ENCODE measurements at regions not wholly inside any gene's neighbourhood (a gene's known extent, or its start where the extent isn't known, plus 50 kb on each side); places are given as distances from the start of the nearest gene placed in this dataset.

DNA sequence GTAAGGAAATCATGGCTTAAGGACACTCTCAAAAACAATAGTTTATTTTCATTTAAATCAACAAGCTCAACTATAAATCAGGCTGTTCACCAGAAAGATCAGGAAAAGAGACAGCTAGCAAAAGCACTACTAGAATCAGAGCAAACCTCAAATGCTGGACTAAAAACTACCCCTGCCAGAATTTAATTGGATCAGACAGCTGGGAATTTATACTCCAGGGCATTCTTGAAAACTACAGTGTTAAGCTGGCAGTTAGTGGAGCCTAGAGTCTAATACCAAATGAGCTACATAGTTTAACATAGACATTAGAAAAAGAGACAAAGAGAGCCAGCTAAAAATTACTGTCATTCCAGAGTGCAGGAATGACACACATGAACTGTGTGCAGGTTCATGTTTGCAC lies 1016.4 kb upstream of the CRIM1 start:
- no peaks in the 10 kb centered on the region for H3K4me1 ChIP-seq (ENCODE audit: control insufficient read depth in 4 of 4, insufficient read depth in 4 of 4, low read length in 3 of 4)
- no peaks in the 10 kb centered on the region for H3K36me3 ChIP-seq (ENCODE audit: control insufficient read depth in 4 of 4, insufficient read depth in 3 of 4, low read depth in 1 of 4, low read length in 3 of 4)
- H3K27me3 ChIP-seq (ENCODE audit: control insufficient read depth in 4 of 4, insufficient read depth in 4 of 4, low read length in 3 of 4) = no peaks in the 10 kb centered on the region
- no peak for DNase-seq (ENCODE audit: low spot score)
- no peak overlapping the region for H3K9ac ChIP-seq (ENCODE audit: low read depth in 1 of 2, low read length in 2 of 2)
- H3K4me3 ChIP-seq (ENCODE audit: low read depth in 1 of 3, low read length in 3 of 3) = no peak overlapping the region
- H3K27ac ChIP-seq (ENCODE audit: low read depth in 1 of 2, low read length in 2 of 2) = no peak overlapping the region
- peaks cover 0 to 6% (median 3%) of the 10 kb centered on the region in 4 donors for H3K9me3 ChIP-seq (ENCODE audit: control insufficient read depth in 4 of 4, low read length in 3 of 4)
- TF ChIP-seq RAD21 (IDR thresholded peaks at IDR 0.05) (no peak), YY1 (IDR thresholded peaks at IDR 0.05) (no peak), FOXA1 (IDR thresholded peaks at IDR 0.05) (no peak), SP1 (IDR thresholded peaks at IDR 0.05) (no peak), GABPA (IDR thresholded peaks at IDR 0.05 in 1 of 2, conservative IDR thresholded peaks at IDR 0.05 in 1 of 2) (no peak), TAF1 (conservative IDR thresholded peaks at IDR 0.05) (no peak), RXRA (IDR thresholded peaks at IDR 0.05) (no peak), JUND (IDR thresholded peaks at IDR 0.05) (no peak), HNF4G (IDR thresholded peaks at IDR 0.05) (no peak), NR2F2 (IDR thresholded peaks at IDR 0.05) (no peak), HNF4A (conservative IDR thresholded peaks at IDR 0.05) (no peak)
- TF ChIP-seq, protein P1, sequence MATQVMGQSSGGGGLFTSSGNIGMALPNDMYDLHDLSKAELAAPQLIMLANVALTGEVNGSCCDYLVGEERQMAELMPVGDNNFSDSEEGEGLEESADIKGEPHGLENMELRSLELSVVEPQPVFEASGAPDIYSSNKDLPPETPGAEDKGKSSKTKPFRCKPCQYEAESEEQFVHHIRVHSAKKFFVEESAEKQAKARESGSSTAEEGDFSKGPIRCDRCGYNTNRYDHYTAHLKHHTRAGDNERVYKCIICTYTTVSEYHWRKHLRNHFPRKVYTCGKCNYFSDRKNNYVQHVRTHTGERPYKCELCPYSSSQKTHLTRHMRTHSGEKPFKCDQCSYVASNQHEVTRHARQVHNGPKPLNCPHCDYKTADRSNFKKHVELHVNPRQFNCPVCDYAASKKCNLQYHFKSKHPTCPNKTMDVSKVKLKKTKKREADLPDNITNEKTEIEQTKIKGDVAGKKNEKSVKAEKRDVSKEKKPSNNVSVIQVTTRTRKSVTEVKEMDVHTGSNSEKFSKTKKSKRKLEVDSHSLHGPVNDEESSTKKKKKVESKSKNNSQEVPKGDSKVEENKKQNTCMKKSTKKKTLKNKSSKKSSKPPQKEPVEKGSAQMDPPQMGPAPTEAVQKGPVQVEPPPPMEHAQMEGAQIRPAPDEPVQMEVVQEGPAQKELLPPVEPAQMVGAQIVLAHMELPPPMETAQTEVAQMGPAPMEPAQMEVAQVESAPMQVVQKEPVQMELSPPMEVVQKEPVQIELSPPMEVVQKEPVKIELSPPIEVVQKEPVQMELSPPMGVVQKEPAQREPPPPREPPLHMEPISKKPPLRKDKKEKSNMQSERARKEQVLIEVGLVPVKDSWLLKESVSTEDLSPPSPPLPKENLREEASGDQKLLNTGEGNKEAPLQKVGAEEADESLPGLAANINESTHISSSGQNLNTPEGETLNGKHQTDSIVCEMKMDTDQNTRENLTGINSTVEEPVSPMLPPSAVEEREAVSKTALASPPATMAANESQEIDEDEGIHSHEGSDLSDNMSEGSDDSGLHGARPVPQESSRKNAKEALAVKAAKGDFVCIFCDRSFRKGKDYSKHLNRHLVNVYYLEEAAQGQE (IDR thresholded peaks at IDR 0.05) = no peak
- TF ChIP-seq, protein P2, sequence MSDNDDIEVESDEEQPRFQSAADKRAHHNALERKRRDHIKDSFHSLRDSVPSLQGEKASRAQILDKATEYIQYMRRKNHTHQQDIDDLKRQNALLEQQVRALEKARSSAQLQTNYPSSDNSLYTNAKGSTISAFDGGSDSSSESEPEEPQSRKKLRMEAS (IDR thresholded peaks at IDR 0.05) = no peak
- TF ChIP-seq, protein P3, sequence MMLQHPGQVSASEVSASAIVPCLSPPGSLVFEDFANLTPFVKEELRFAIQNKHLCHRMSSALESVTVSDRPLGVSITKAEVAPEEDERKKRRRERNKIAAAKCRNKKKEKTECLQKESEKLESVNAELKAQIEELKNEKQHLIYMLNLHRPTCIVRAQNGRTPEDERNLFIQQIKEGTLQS (IDR thresholded peaks at IDR 0.05) = no peak
- TF ChIP-seq, protein P4, sequence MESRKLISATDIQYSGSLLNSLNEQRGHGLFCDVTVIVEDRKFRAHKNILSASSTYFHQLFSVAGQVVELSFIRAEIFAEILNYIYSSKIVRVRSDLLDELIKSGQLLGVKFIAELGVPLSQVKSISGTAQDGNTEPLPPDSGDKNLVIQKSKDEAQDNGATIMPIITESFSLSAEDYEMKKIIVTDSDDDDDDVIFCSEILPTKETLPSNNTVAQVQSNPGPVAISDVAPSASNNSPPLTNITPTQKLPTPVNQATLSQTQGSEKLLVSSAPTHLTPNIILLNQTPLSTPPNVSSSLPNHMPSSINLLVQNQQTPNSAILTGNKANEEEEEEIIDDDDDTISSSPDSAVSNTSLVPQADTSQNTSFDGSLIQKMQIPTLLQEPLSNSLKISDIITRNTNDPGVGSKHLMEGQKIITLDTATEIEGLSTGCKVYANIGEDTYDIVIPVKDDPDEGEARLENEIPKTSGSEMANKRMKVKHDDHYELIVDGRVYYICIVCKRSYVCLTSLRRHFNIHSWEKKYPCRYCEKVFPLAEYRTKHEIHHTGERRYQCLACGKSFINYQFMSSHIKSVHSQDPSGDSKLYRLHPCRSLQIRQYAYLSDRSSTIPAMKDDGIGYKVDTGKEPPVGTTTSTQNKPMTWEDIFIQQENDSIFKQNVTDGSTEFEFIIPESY (IDR thresholded peaks at IDR 0.05) = no peak
- TF ChIP-seq, protein P5, sequence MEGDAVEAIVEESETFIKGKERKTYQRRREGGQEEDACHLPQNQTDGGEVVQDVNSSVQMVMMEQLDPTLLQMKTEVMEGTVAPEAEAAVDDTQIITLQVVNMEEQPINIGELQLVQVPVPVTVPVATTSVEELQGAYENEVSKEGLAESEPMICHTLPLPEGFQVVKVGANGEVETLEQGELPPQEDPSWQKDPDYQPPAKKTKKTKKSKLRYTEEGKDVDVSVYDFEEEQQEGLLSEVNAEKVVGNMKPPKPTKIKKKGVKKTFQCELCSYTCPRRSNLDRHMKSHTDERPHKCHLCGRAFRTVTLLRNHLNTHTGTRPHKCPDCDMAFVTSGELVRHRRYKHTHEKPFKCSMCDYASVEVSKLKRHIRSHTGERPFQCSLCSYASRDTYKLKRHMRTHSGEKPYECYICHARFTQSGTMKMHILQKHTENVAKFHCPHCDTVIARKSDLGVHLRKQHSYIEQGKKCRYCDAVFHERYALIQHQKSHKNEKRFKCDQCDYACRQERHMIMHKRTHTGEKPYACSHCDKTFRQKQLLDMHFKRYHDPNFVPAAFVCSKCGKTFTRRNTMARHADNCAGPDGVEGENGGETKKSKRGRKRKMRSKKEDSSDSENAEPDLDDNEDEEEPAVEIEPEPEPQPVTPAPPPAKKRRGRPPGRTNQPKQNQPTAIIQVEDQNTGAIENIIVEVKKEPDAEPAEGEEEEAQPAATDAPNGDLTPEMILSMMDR (IDR thresholded peaks at IDR 0.05; ENCODE audit: low read depth, low read length, missing input control) = no peak

DNA sequence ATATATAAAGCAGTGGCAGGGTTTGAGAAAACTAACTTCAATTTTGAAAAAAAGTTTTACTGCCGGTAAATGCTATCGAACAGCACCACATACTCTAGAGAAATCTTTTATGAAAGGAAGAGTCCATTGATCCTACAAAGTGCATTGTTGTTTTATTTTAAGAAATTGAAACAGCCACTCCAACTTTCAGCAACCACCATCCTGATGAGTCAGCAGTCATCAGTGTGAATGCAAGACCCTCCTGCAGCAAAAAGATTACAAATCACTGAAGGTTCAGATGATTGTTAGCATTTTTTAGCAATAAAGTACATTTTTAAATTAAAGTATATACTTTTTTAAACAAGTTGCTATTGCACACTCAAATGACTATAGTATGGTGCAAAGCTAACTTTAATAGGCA lies 1017.7 kb upstream of the CRIM1 start:
- Histone ChIP-seq H3K4me3 (ENCODE audit: low read depth in 1 of 3, low read length in 3 of 3) (no peak overlapping the region), H3K36me3 (ENCODE audit: control insufficient read depth in 4 of 4, insufficient read depth in 3 of 4, low read depth in 1 of 4, low read length in 3 of 4) (no peaks in the 10 kb centered on the region), H3K9ac (ENCODE audit: low read depth in 1 of 2, low read length in 2 of 2) (no peak overlapping the region), H3K27me3 (ENCODE audit: control insufficient read depth in 4 of 4, insufficient read depth in 4 of 4, low read length in 3 of 4) (no peaks in the 10 kb centered on the region), H3K9me3 (ENCODE audit: control insufficient read depth in 4 of 4, low read length in 3 of 4) (peaks cover 0 to 6% (median 2%) of the 10 kb centered on the region in 4 donors), H3K4me1 (ENCODE audit: control insufficient read depth in 4 of 4, insufficient read depth in 4 of 4, low read length in 3 of 4) (no peaks in the 10 kb centered on the region), H3K27ac (ENCODE audit: low read depth in 1 of 2, low read length in 2 of 2) (no peak overlapping the region)
- no peak for DNase-seq (ENCODE audit: low spot score)
- WGBS = 91% methylated on average over 2 of the region's 2 CpGs
- no peak for TF ChIP-seq SP1 (IDR thresholded peaks at IDR 0.05)
- TF ChIP-seq, protein P2 (IDR thresholded peaks at IDR 0.05) = no peak
- TF ChIP-seq JUND (IDR thresholded peaks at IDR 0.05) = no peak
- TF ChIP-seq HNF4A (conservative IDR thresholded peaks at IDR 0.05) = no peak
- TF ChIP-seq NR2F2 (IDR thresholded peaks at IDR 0.05) = no peak
- no peak for TF ChIP-seq RXRA (IDR thresholded peaks at IDR 0.05)
- TF ChIP-seq, protein P5 (IDR thresholded peaks at IDR 0.05; ENCODE audit: low read depth, low read length, missing input control) = no peak
- TF ChIP-seq FOXA1 (IDR thresholded peaks at IDR 0.05) = no peak
- TF ChIP-seq, protein P1 (IDR thresholded peaks at IDR 0.05) = no peak
- no peak for TF ChIP-seq TAF1 (conservative IDR thresholded peaks at IDR 0.05)
- TF ChIP-seq GABPA (IDR thresholded peaks at IDR 0.05 in 1 of 2, conservative IDR thresholded peaks at IDR 0.05 in 1 of 2) = no peak
- TF ChIP-seq YY1 (IDR thresholded peaks at IDR 0.05) = no peak
